ENCODE measurements at regions not wholly inside any gene's neighbourhood (a gene's known extent, or its start where the extent isn't known, plus 50 kb on each side); places are given as distances from the start of the nearest gene placed in this dataset.

DNA sequence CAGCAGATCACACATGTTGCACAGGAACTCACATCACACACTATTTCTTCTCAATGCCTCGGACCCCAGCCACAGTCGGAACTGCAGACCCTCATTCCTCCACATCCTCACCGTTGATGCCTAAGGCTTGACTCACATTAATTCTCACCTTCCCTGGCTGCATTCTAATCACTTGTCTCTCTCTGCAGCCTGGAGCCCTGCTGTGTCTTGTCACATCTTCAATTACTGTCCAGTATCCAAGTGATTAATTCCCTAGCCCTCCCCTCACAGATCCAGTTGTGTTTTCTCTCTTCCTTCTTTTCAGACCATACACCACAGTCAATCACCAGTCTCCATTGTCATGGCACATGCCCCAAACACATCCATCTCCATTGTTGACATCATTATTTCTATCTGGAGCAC, 592.4 kb upstream of the IGFBP3 start:
- TF ChIP-seq, protein P1, sequence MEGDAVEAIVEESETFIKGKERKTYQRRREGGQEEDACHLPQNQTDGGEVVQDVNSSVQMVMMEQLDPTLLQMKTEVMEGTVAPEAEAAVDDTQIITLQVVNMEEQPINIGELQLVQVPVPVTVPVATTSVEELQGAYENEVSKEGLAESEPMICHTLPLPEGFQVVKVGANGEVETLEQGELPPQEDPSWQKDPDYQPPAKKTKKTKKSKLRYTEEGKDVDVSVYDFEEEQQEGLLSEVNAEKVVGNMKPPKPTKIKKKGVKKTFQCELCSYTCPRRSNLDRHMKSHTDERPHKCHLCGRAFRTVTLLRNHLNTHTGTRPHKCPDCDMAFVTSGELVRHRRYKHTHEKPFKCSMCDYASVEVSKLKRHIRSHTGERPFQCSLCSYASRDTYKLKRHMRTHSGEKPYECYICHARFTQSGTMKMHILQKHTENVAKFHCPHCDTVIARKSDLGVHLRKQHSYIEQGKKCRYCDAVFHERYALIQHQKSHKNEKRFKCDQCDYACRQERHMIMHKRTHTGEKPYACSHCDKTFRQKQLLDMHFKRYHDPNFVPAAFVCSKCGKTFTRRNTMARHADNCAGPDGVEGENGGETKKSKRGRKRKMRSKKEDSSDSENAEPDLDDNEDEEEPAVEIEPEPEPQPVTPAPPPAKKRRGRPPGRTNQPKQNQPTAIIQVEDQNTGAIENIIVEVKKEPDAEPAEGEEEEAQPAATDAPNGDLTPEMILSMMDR (conservative IDR thresholded peaks at IDR 0.05; ENCODE audit: low read length) = no peak
- TF ChIP-seq EZH2phosphoT487 (IDR thresholded peaks at IDR 0.05; ENCODE audit: borderline replicate concordance) = no peak
